VCaP (cell line): ENCODE measurements at regions not wholly inside any gene's neighbourhood (a gene's known extent, or its start where the extent isn't known, plus 50 kb on each side); places are given as distances from the start of the nearest gene placed in this dataset.

Source experiments
- H3K27ac ChIP-seq: fragments of 450-650 bp; 2 replicates; pipeline ENCODE4 v1.5.1; 2017
- TF ChIP-seq, protein P1 (sequence below): fragments of 450-650 bp; conservative IDR thresholded peaks from 2 replicates; pipeline ENCODE4 v1.5.1; 2017; ENCODE audit warnings: mild to moderate bottlenecking, moderate library complexity

GRCh38 chr15:62932436-62932835 lies 110.1 kb upstream of the TPM1 start:
- no peak overlapping the region for H3K27ac ChIP-seq
- TF ChIP-seq, protein P1, sequence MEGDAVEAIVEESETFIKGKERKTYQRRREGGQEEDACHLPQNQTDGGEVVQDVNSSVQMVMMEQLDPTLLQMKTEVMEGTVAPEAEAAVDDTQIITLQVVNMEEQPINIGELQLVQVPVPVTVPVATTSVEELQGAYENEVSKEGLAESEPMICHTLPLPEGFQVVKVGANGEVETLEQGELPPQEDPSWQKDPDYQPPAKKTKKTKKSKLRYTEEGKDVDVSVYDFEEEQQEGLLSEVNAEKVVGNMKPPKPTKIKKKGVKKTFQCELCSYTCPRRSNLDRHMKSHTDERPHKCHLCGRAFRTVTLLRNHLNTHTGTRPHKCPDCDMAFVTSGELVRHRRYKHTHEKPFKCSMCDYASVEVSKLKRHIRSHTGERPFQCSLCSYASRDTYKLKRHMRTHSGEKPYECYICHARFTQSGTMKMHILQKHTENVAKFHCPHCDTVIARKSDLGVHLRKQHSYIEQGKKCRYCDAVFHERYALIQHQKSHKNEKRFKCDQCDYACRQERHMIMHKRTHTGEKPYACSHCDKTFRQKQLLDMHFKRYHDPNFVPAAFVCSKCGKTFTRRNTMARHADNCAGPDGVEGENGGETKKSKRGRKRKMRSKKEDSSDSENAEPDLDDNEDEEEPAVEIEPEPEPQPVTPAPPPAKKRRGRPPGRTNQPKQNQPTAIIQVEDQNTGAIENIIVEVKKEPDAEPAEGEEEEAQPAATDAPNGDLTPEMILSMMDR, result no peak

DNA sequence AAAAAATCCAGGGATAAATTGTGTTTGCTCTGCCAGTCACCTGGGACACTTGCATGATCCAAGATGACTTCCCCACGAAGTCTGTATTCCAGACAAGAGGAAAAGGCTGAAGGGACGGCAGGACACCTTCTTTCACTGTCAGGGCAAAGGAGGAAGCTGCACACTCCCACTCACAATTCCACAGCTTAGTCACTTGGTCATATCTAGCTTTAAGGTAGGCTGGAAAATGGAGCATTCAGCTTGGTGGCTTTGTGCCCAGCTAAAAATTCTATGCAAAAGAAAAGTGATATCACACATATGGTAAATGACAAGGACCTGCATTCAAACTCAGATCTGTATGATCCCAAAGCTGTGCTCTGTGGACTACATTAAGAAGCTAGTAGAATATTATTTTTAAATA lies 109.2 kb upstream of the TPM1 start:
- TF ChIP-seq, protein P1, result no peak

DNA sequence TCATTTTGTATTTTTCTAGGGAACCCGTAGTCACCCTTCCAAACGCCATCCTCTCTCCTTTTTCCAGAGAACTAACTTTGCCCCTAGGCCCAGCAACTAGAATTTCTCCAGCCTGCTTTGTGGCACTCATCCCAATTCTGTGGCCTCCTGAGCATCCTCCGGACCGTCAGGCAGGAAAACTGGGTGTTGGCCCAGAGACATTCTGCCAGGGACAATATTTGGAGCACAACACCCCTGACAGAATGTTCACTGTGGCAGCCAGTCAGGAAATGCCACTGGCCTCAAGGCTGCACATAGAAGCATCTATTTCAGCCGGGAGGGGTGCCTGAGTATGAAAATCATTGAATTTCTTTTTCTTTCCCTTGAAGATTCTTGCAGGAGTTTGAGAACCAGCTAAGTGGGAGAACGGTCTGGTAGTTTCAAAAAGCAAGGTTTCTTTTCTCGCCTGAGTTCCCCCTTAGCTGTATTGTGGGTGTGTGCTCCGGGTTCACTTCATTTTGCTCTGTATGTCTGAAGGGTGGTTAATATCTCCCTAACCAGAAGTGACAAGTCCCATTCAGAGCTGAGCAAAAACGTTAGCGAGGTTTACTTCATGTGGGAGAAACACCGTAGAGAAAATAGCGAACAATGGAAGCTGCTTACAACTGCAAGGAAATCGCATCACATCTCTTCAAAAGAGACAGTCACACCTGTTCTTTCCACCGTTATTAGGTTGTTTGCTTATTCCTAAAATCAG lies 108.1 kb upstream of the TPM1 start:
- no peak overlapping the region for H3K27ac ChIP-seq
- TF ChIP-seq, protein P1, result no peak

More for the DNA sequence above, 109.2 kb upstream of the TPM1 start:
- H3K27ac ChIP-seq, result no peak overlapping the region

GRCh38 chr15:62935300-62936081 lies 107.1 kb upstream of the TPM1 start:
- TF ChIP-seq, protein P1, result no peak
- H3K27ac ChIP-seq, result no peak overlapping the region

GRCh38 chr15:62938825-62939224 lies 103.7 kb upstream of the TPM1 start:
- TF ChIP-seq, protein P1, result no peak
- H3K27ac ChIP-seq, result no peak overlapping the region

DNA sequence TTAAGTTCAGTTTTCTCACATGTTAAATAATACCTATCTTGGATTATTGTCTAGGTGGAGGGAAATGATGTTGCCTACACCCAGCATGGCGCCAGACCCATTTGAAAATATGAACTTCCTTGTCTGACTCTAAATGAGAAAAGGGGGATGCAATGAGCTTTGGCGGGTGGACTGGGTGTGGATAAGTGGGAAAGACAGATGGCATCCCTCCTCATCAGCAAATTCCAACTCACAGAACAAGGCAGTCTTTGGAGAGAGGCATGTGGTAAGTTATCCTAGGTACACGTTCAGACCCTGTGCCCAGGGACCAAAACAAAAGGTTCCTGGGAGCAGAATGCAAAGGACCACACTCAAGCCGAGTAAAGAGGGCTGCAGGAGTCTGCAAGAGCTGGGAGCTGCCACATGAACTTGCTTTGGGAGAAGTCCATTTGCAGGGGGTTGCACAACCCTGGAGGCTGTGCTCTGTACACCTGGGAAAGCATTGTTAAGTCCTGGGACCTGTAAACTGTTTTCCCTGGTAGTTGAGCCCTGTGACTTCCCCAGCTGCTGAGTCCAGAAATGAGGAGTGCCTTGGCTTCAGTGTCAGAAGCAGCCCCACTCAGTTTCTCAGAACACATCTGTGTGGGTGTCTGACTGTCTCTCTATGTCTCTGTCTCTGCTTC lies 102.3 kb upstream of the TPM1 start:
- H3K27ac ChIP-seq, result no peak overlapping the region
- TF ChIP-seq, protein P1, result no peak

DNA sequence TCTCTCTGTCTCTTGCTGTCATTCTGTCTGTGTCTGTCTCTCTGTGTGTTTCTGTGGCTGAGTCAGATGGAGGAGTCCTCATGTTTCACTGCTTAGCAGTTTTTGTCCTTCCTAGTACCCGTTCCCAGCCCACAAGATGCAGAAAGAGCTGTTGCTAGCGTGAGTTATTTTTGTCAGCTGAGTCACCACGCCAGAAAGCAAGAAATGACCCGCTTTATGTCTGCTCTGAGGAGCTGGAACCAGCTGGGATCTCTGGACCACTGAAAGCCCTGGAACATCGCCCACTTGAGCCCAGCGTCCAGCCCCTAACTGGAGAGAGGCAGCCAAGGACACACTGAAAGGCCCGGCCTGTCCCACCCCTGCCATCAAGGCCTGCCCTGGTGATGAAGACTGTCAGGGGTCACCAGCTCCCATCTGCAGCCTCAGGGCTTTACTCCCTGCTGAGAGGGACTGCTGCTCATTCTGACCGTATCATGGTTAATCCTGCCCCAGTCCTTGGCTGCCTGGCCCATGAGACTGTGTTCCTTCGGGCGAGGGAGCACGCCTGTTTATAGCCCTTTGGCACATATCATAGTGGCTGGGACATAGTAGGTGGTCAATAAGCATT lies 101.7 kb upstream of the TPM1 start:
- TF ChIP-seq, protein P1, result no peak
- H3K27ac ChIP-seq, result no peak overlapping the region
